ENCODE measurements at regions not wholly inside any gene's neighbourhood (a gene's known extent, or its start where the extent isn't known, plus 50 kb on each side); places are given as distances from the start of the nearest gene placed in this dataset.

GRCh38 chr20:53708129-53708968 is 114.7 kb upstream of the ZNF217 start:
- DNase-seq (peak; percentile 85), ATAC-seq (ENCODE audit: low read depth) (peak; percentile 48)
- ChIA-PET CTCF (interaction anchor here (0.6 kb wide), 1 partner anchor 95 kb away, joined by 3 read pairs; no protein-coding TSS in a partner anchor), POLR2A (ENCODE audit: unreplicated experiment) (no interaction called here)
- Histone ChIP-seq H2BK20ac (ENCODE audit: low read depth, low read length) (peak overlapping the region; percentile 75), H3K4me1 (ENCODE audit: control insufficient read depth, insufficient read depth, low read length) (peaks cover 18% of the 10 kb centered on the region), H2AK9ac (replicated peaks; ENCODE audit: low read depth, low read length, poor library complexity) (no peak overlapping the region), H3K79me1 (ENCODE audit: low read depth in 1 of 2, low read length in 2 of 2) (no peaks in the 10 kb centered on the region), H3K27me3 (ENCODE audit: control insufficient read depth, insufficient read depth, low read length) (no peaks in the 10 kb centered on the region), H3K56ac (ENCODE audit: extremely low read depth, insufficient read depth, low read length) (peak overlapping the region; percentile 29; the same call in 1 of the 2 replicates), H2BK120ac (ENCODE audit: low read depth, low read length) (peak overlapping the region; percentile 79), H3K4me3 (ENCODE audit: insufficient read depth, low read depth, low read length) (no peak overlapping the region), H3K23ac (ENCODE audit: low read depth, low read length) (peak overlapping the region; percentile 4; the same call in 1 of the 2 replicates), H3K14ac (replicated peaks; ENCODE audit: low read depth, low read length) (peak overlapping the region; percentile 35), H4K5ac (ENCODE audit: low read depth, low read length) (peak overlapping the region; percentile 8), H3K27ac (ENCODE audit: insufficient read depth, low read length) (peak overlapping the region; percentile 44; the same call in 1 of the 2 replicates), H3K9me1 (ENCODE audit: insufficient read depth, low read length) (peaks cover 17% of the 10 kb centered on the region), H3K4me2 (ENCODE audit: low read depth, low read length) (peak overlapping the region; percentile 36; the same call in 1 of the 2 replicates), H4K20me1 (ENCODE audit: insufficient read depth, low read length) (no peaks in the 10 kb centered on the region), H3K9ac (ENCODE audit: low read depth, low read length) (no peak overlapping the region), H2AFZ (replicated peaks; ENCODE audit: low read length, poor library complexity) (peak overlapping the region; percentile 84), H2BK15ac (ENCODE audit: low read depth, low read length) (peak overlapping the region; percentile 85; the same call in 2 of the 3 replicates), H2AK5ac (ENCODE audit: low read depth, low read length) (peak overlapping the region; percentile 21; the same call in 1 of the 2 replicates), H4K91ac (ENCODE audit: insufficient read depth, low read depth, low read length) (peak overlapping the region; percentile 65; the same call in 1 of the 2 replicates), H3K9me3 (ENCODE audit: control insufficient read depth, insufficient read depth, low read length) (no peaks in the 10 kb centered on the region), H4K8ac (ENCODE audit: low read depth in 2 of 2, low read length in 2 of 2) (peak overlapping the region; percentile 21 to 85), H3K18ac (ENCODE audit: low read depth, low read length) (peak overlapping the region; percentile 46), H3K36me3 (ENCODE audit: control insufficient read depth, insufficient read depth, low read length) (no peaks in the 10 kb centered on the region), H2BK5ac (ENCODE audit: low read depth, low read length, poor library complexity, severe bottlenecking) (peak overlapping the region; percentile 79), H3K4ac (ENCODE audit: low read depth, low read length) (peak overlapping the region; percentile 78)
- intact Hi-C loops (cut with micrococcal nuclease), result no loop called here
- dilution Hi-C loops (cut with HindIII; ENCODE audit: low sequenced_read_pairs, unreplicated experiment), result no loop called here
- no peak for TF ChIP-seq RCOR1 (IDR thresholded peaks at IDR 0.05; ENCODE audit: insufficient replicate concordance, low read length)
- TF ChIP-seq MAFK (IDR thresholded peaks at IDR 0.05; ENCODE audit: low read depth, low read length), result no peak
- 0 out of 2 replicates have a peak, but pooled peaks have one; percentile 7 for TF ChIP-seq RAD21 (IDR thresholded peaks at IDR 0.05; ENCODE audit: low read length)
- TF ChIP-seq USF2 (IDR thresholded peaks at IDR 0.05; ENCODE audit: low read depth, low read length), result no peak
- BruUV-seq (replicated peaks), result no TSS peak
- no CpG with 5 or more reads among the region's 6 CpGs for WGBS, 2 experiments (ENCODE audit: extremely low coverage in 2 of 2, insufficient read length in 1 of 2)
- in situ Hi-C loops (cut with MboI; ENCODE audit: low sequenced_read_pairs), result no loop called here

All from IMR-90 (cell line).